Tibial nerve (tissue), 4 donors: ENCODE measurements at regions not wholly inside any gene's neighbourhood (a gene's known extent, or its start where the extent isn't known, plus 50 kb on each side); places are given as distances from the start of the nearest gene placed in this dataset.
"Not testable (repeated sequence)": the region's sequence is repeated elsewhere in the genome, so short reads cannot be mapped to it uniquely, and the experiment has no call there.

Source experiments
- DNase-seq, 2 donors: peaks; one replicate each; pipeline ENCODE4 v3.0.0-alpha.2; 2019; ENCODE audit warnings: low spot score in 2 of 2
- H3K27ac ChIP-seq, 4 donors: fragments of 200-600 bp; sonication (generic) in 3 of 4; one replicate each; pipeline ENCODE4 v1.5.1; 2017 to 2019; ENCODE audit warnings: mild to moderate bottlenecking in 1 of 4
- H3K27me3 ChIP-seq, 2 donors: fragments of 200-600 bp; sonication (generic) in 1 of 2; one replicate each; pipeline versions ENCODE4 v1.5.1 to v1.6.0; 2017 to 2019
- H3K36me3 ChIP-seq, 3 donors: fragments of 200-600 bp; sonication (generic); one replicate each; pipeline ENCODE4 v1.5.1; 2018 to 2019
- H3K4me1 ChIP-seq, 4 donors: fragments of 200-600 bp; sonication (generic) in 3 of 4; one replicate each; pipeline ENCODE4 v1.5.1; 2017 to 2019
- H3K4me3 ChIP-seq, 4 donors: fragments of 200-600 bp; sonication (generic) in 3 of 4; one replicate each; pipeline ENCODE4 v1.5.1; 2017 to 2019; ENCODE audit warnings: mild to moderate bottlenecking in 1 of 4, moderate library complexity in 1 of 4
- H3K9me3 ChIP-seq, 4 donors: fragments of 200-600 bp; sonication (generic) in 3 of 4; one replicate each; pipeline ENCODE4 v1.5.1; 2017 to 2019
- CTCF ChIP-seq, 5 experiments: fragments of 200-600 bp in 3 of 5; fragments of 450-650 bp in 2 of 5; sonication (generic) in 3 of 5; IDR thresholded peaks; one replicate each; pipeline ENCODE4 v1.5.1; 2016 to 2019; ENCODE audit warnings: antibody characterized with exemption in 5 of 5, mild to moderate bottlenecking in 3 of 5, moderate library complexity in 2 of 5
- EP300 ChIP-seq, 2 donors: sonication (generic); formaldehyde crosslinking; IDR thresholded peaks; one replicate each; pipeline ENCODE4 v1.6.1; 2017; ENCODE audit warnings: antibody characterized with exemption in 2 of 2, mild to moderate bottlenecking in 1 of 2
- POLR2A ChIP-seq, 2 donors: fragments of 450-650 bp; IDR thresholded peaks; one replicate each; pipeline ENCODE4 v1.6.1; 2017; ENCODE audit warnings: antibody characterized with exemption in 2 of 2, mild to moderate bottlenecking in 2 of 2, moderate library complexity in 2 of 2
- WGBS, 2 donors: methylation state at CpG; one replicate each; pipeline ENCODE4 v1.1.5; 2018; 5-methylcytosine and 5-hydroxymethylcytosine counted together

GRCh38 chr10:33920351-33920750, 585.9 kb upstream of the NRP1 start:
- no peaks in the 10 kb centered on the region for H3K27me3 ChIP-seq
- H3K9me3 ChIP-seq: peaks cover 0 to 9% (median 0%) of the 10 kb centered on the region in 4 donors
- 76 to 95% methylated on average over 1 of the region's 1 CpG for WGBS, 2 donors
- no peaks in the 10 kb centered on the region for H3K36me3 ChIP-seq
- H3K4me3 ChIP-seq: no peak overlapping the region
- no peaks in the 10 kb centered on the region for H3K4me1 ChIP-seq
- no peak for TF ChIP-seq EP300 (IDR thresholded peaks at IDR 0.05)
- no peak for TF ChIP-seq POLR2A (IDR thresholded peaks at IDR 0.05)
- no peak for TF ChIP-seq CTCF (IDR thresholded peaks at IDR 0.05)
- H3K27ac ChIP-seq: no peak overlapping the region
- no peak for DNase-seq

DNA sequence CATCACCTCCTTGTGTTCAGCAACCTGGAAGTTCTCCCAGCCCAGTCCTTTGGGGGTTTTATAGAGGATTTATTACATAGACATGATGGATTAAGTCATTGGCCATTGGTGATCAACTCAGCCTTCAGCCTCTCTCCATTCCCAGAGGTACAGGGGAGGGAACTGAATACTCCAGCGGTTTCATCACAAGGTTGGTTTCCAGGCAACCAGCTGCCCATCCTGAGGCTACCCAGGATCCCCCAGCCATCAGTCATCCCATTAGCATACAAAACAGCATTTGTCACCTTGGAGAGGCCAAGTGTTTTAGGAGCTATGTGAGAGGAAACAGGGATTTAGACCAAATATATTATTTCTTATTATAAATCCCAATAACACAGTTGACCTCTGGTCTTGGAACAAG, 584.8 kb upstream of the NRP1 start:
- whole genome bisulfite sequencing, 2 donors: 89 to 100% methylated on average over 1 of the region's 1 CpG
- Histone ChIP-seq H3K27ac (no peak overlapping the region), H3K36me3 (no peaks in the 10 kb centered on the region), H3K27me3 (no peaks in the 10 kb centered on the region), H3K4me3 (no peak overlapping the region), H3K9me3 (peaks cover 0 to 9% (median 0%) of the 10 kb centered on the region in 4 donors), H3K4me1 (no peaks in the 10 kb centered on the region)
- TF ChIP-seq CTCF (IDR thresholded peaks at IDR 0.05): no peak
- no peak for TF ChIP-seq POLR2A (IDR thresholded peaks at IDR 0.05)
- TF ChIP-seq EP300 (IDR thresholded peaks at IDR 0.05): no peak
- DNase-seq: no peak

GRCh38 chr10:33917069-33917780, 582.8 kb upstream of the NRP1 start:
- no peak for DNase-seq
- 50 to 58% methylated on average over 8 of the region's 8 CpGs for WGBS, 2 donors
- no peaks in the 10 kb centered on the region for H3K4me1 ChIP-seq
- no peaks in the 10 kb centered on the region for H3K36me3 ChIP-seq
- no peaks in the 10 kb centered on the region for H3K9me3 ChIP-seq
- TF ChIP-seq POLR2A (IDR thresholded peaks at IDR 0.05) (no peak), EP300 (IDR thresholded peaks at IDR 0.05) (no peak), CTCF (IDR thresholded peaks at IDR 0.05) (no peak)
- H3K27ac ChIP-seq: no peak overlapping the region
- H3K4me3 ChIP-seq: no peak overlapping the region
- no peaks in the 10 kb centered on the region for H3K27me3 ChIP-seq

GRCh38 chr10:33914746-33915145, 580.3 kb upstream of the NRP1 start:
- Histone ChIP-seq H3K27ac (no peak overlapping the region), H3K9me3 (no peaks in the 10 kb centered on the region), H3K27me3 (no peaks in the 10 kb centered on the region), H3K4me1 (no peaks in the 10 kb centered on the region), H3K4me3 (no peak overlapping the region), H3K36me3 (no peaks in the 10 kb centered on the region)
- DNase-seq: no peak
- 96 to 98% methylated on average over 2 of the region's 2 CpGs for WGBS, 2 donors
- TF ChIP-seq CTCF (IDR thresholded peaks at IDR 0.05) (no peak), POLR2A (IDR thresholded peaks at IDR 0.05) (no peak), EP300 (IDR thresholded peaks at IDR 0.05) (no peak)

DNA sequence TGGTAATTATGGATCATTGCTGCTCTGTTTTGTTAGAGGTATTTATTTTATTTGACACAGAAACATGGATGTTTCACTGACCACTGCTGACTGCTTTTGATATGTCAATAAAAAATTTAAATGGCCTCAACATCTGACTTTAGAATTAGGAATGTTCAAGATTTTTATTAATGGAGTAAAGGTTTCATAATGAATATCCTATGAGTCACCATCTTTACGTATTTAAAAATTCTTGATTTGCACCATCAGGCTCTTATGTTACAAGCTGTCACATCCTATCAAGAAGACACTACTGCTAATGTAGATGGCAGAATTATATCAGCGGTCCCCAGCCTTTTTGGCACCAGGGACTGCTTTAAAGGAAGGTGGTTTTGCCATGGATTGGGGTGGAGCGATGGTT, 578.7 kb upstream of the NRP1 start:
- no peak overlapping the region for H3K4me3 ChIP-seq
- H3K4me1 ChIP-seq: no peaks in the 10 kb centered on the region
- DNase-seq: no peak
- H3K27me3 ChIP-seq: no peaks in the 10 kb centered on the region
- H3K9me3 ChIP-seq: no peaks in the 10 kb centered on the region
- H3K36me3 ChIP-seq: no peaks in the 10 kb centered on the region
- no peak overlapping the region for H3K27ac ChIP-seq
- no peak for TF ChIP-seq EP300 (IDR thresholded peaks at IDR 0.05)
- 84 to 90% methylated on average over 3 of the region's 3 CpGs for WGBS, 2 donors

DNA sequence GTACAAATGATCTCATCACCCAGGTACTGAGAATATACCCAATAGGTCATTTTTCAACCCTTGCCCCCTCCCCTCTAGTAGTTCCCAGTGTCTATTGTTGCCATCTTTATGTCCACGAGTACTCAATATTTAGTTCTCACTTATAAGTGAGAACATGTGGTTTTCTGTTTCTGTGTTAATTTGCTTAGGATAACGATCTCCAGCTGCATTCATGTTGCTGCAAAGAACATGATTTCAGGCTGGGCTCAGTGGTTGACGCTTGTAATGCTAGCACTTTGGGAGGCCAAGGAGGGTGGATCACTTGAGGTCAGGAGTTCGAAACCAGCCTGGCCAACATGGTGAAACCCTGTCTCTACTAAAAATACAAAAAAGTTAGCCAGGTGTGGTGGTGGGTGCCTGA, 575.0 kb upstream of the NRP1 start:
- H3K9me3 ChIP-seq, H3K27ac ChIP-seq, DNase-seq, H3K4me3 ChIP-seq, H3K27me3 ChIP-seq, H3K4me1 ChIP-seq, H3K36me3 ChIP-seq: not testable (repeated sequence)
- 72 to 82% methylated on average over 4 of the region's 4 CpGs for WGBS, 2 donors
